GM21825 (cell line): ENCODE measurements at regions not wholly inside any gene's neighbourhood (a gene's known extent, or its start where the extent isn't known, plus 50 kb on each side); places are given as distances from the start of the nearest gene placed in this dataset.
"Not testable (repeated sequence)": the region's sequence is repeated elsewhere in the genome, so short reads cannot be mapped to it uniquely, and the experiment has no call there.

Experiments used
- ATAC-seq: cut with Tn5 transposase; IDR thresholded peaks from one replicate; pipeline ENCODE4 v1.9.1; 2021; ENCODE audit warnings: mild to moderate bottlenecking, moderate library complexity; ENCODE audit not compliant: unreplicated experiment

DNA sequence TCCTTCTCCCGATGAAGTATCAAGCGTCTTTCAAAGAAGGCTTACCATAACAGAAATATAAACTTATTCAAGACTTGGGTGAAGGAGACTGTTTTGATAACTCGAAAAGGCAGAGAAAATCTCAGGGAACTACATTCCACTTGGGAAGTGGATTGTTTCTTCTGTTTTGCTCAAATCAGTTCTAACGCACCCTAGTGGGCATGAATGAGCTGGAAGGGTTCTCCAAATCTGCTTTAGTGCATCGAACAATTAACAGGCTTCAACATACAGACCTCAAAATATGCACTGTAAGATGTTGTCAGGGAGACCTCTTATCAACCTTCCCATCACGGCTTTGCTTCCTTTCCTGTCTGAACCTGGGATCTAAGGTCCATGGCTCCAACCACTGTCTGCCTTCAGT lies 392.5 kb downstream of the CD83 start:
- ATAC-seq = no peak

DNA sequence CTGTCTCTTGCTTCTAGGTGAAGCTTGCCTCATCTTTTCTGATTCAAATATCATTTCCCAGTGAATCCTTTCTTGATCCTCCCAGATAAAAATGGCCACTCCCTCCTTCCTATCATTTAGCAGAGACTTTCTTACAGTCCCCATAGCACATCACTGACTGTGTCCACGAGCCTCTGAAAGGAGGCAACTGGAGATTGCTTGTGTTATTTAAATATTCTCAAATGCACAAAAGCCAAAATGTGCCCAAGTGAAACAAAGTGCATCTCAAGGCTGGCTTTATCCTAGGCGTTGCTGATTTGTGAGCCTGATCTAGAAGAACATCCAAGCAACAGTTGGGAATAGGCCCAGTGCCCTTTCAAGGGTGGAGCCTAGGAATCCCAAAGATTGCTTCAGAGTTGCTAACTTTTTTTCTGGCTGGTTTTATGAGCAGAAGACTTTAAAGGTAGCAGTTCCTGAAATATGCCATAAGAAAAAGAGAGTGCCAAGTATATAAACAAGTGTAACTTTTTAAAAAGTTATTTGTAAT lies 393.6 kb downstream of the CD83 start:
- ATAC-seq = no peak

DNA sequence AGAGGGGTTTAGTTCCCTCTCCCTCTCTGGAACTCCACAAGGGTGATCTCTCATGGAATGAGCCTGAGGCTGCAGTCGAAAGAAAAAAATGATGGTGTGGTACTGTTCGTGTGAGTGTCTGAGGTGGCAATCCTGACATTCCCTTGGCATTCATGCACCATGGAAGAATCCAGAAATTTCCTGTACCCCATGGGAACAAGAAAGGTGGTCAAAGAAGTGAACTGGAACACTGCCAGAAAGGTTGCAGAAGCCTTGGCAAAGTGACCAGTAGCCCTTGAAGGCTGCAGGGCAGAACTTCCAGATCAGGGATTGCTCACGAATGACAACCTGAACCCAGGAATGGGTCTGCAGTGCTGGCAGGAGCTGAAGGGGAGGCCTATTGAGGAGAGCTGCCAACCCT lies 394.7 kb downstream of the CD83 start:
- no peak for ATAC-seq

DNA sequence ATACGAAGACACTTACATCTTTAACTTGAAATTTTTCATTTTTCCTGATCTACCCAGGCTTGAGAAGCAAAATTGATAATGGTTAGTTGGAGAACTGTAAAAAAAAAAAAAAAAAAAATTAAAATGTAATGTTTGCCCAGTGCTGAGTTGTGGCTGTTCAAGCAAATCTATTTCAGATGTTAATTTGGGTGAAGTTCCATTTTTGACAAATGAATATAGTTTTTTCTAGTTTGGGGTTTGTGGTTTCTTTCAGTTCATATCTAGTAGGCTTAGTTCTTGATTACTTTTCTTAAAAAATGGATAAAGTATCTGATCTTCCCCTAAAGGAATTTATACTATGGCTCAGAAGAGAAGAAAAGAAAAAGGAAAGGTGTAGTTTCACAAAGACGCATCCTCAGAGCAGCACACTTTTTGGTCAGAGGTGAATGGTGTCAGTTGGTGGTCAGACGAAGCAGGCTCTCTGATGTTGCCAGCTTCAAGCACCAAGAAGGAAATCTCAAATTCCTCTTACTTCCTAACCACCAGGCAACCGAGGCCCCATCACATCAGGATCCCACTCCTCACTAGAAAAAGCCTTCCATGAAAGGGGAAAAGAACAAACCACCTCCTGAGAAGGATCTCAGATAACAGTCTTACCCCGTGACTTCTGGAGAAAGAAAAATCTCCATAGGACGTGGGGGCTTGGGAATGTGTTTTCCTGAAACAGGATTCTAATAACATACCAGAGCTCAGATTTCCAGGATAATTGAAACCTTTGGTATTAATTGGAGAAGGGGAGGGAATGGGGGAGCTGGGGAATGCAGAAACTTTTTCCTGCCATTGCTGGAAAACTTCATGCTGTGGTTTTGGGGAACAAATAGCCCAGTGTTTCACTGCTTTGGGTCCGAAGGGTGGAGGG lies 396.2 kb downstream of the CD83 start:
- ATAC-seq = no peak

DNA sequence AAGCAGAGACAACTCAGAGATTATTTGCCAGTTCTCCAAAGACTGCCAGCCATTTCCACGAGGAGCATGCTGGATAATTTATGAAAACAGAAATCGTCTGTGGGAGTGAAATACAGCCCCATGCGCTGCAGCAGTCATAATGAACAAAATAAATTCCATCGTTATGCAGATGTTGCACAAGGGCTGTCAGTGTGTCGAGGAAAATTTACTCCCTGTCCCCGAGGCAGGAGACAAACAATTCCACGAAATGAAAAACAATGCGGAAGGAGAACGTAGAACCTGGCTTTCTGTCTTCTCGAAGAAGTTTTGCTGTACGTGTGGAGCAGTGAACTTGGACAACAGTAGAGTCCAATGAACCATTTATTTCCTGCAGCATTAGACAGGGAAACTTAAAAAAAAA lies 399.4 kb downstream of the CD83 start:
- ATAC-seq = no peak

DNA sequence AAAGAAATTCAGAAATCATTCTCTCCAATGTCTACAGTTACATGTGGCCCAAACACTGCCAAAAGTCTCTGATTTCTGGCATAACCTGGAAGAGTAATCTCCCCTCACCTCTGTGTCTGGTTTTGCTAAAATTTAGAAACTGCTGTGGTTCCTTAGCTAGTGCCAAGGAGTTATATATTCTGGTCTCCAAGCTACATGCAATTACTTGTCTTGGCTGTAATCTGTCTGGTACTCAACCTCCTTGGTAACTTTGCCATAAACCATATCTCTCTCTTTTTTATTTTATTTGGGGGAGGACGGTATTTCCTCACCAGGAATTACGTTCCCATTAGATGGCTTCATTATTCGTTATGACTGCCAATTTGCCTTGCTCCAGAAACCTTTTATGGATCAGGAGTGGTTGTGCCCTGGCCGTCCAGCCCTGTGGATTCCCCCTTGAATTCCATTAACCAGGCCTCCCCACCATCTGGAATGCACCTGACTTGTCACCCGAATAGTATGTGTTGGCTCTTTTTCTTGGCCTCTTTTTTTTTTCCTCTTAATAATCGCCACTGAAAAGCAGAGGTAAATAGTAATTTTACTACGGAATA lies 400.0 kb downstream of the CD83 start:
- no peak for ATAC-seq

DNA sequence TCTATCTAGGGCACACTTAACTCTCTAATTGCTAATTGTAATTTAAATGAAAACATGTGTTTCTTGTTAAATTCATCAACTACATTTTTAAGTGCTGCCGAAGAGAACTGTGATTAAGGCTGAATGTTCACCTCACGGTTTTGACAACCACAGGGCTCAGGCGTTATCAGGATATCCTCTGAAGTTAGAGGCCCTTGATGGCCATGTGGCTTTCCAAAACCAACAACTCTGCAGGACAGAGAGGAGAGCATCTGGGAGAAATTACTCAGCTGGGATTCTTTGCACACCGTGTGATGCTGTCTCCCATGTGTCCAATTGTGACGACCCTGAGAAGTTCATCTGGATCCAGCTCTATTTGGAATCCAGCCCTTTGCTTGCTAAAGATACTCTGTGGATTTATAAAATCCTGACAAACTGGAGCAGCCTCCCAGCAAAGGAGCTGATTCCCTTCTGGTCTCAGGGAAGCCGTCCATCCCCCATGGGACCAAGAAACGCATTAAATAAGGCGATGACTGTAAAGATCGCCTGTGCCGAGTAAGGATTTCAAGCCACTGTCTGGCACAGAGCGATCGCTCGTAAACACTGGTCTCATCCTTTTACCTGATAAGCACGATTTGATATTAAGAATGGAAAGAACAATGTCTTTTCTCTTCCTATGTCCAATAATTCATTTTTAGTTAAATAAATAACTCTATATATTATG lies 401.1 kb downstream of the CD83 start:
- no peak for ATAC-seq

DNA sequence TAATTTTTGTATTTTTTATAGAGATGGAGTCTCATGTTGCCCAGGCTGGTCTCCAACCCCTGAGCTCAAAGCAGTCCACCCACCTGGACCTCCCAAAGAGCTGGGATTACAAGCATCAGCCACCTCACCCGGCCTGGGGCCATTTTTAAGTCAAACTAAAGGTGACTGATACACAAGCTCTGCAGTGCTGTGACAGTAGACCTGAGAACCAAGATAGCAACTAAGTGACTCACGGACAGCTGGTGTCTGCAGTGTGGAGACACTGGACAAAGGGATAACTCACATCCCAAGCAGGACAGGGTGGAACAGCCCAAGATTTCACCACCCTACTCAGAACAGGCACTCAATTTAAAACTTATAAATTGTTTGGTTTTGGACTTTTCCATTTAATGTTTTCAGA lies 402.5 kb downstream of the CD83 start:
- ATAC-seq = no peak

DNA sequence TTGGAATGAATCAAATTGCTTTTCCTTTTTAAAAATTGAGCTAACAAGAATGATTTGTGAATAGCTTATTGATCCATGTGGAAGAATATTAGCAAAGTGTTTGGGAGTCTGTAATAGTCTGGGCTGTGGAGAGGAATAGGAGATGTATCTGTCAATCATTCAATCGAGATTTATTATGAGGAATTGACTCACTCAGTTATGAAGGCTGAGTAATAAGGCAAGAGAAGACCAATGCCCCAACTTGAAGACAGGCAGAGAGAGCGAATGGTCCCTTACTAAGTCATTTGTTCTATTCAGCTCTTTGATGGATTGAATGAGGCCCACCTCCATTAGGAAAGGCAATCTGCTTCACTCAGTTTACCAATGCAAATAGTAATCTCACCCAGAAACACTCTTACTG lies 403.0 kb downstream of the CD83 start:
- no peak for ATAC-seq

DNA sequence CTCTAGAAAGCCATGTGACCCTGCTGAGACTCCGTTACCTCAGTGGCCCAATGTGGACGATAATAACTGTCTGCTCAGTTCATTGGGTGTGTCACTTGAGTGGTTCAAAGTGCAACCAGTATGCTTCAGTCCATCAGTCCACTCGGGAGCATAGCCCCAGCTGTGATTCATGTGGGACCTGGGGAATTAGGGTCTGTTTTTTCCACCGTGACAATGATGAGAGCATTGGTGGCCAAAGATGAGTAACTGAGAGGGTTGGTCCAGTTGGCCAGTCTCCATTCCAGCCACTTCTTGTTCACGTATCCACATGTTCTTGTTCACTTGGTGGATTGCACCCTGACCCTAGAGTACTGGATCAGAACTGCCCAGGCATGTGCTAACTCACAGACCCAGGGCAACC lies 403.6 kb downstream of the CD83 start:
- ATAC-seq = no peak

DNA sequence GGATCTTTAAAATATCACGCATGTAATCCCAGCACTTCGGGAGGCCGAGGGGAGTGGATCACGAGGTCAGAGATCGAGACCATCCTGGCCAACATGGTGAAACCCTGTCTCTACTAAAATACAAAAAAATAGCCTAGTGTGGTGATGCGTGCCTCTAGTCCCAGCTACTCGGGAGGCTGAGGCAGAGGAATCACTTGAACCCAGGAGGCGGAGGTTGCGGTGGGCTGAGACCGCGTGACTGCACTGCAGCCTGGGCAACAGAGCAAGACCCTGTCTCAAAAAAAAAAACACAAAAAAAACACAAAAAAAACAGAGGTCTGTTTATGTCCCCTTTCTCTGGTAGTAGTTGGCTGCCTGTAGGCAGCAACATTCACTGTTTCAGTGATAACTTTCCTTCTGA lies 404.3 kb downstream of the CD83 start:
- not testable (repeated sequence) for ATAC-seq

DNA sequence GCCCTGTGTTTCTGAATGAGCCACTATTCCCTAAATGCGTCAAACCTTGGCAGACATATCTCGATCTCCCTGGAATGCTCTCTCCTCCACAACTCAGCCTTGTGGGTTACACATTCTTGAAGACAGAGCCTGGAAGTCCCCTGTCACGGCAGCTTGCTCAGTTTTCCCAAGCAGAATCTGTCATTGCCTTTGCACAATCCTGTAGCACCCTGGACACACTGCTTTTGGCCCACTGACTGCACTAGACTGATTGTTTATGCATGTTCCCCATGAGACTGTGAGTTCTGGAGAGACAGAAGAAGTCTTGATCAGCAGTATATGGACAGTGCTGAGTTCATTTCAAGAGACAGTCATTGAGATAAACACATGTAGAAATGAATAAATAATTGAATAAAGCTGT lies 406.7 kb downstream of the CD83 start:
- ATAC-seq = no peak

DNA sequence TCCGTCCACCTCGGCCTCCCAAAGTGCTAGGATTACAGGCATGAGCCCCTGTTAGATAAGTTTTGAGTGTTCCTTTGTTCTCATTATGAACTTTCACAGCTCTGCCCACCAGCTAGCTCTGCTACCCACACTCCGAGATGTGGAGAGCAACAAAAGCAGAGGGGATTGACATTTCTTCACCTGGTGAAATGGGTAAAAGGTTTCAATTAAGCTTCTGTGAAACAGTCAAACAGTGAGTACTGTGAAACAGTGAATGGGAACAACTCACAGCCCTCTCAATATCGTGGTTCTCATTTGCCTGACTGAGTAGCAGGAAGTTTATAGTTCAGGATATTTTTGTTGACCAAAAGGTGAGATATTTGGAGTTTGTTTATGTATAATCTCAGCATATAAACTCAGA lies 412.8 kb downstream of the CD83 start:
- ATAC-seq = no peak

DNA sequence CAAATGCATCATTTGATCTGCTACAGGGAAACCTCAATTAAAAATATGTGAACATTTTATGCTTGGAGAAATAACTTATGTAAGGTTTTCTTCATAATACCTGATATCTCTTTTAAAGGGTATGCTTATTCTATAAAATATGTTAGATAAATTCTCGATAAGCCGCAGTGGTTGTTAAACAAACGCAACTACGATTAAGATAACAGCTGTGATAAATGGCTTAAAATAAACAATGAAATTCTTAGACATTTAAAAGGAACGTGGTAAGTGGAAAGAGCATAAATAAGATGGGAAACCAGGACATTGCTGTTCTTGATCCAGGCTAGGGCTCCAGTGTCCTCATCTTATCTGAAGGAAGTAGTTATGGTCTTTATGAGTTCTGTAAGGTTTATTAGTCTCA lies 415.9 kb downstream of the CD83 start:
- ATAC-seq = no peak

DNA sequence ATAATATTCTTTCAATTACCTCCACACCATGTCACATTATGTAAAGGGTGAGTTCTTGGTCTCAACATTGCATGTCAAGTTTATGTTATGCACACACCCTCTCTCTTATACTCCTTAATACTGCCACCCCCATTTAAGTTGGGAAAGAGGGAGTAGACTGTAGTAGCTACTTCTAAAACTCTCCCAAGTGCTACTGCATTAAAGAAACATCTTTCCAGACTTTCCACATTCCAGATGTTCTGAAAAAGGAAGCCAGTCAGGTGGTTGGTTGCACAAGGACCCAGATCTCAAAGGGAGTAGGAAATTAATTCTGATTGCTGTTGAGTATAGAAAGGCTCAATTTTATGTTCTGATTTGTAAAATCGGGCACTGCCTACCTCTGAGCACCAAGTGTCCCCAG lies 419.5 kb downstream of the CD83 start:
- no peak for ATAC-seq

DNA sequence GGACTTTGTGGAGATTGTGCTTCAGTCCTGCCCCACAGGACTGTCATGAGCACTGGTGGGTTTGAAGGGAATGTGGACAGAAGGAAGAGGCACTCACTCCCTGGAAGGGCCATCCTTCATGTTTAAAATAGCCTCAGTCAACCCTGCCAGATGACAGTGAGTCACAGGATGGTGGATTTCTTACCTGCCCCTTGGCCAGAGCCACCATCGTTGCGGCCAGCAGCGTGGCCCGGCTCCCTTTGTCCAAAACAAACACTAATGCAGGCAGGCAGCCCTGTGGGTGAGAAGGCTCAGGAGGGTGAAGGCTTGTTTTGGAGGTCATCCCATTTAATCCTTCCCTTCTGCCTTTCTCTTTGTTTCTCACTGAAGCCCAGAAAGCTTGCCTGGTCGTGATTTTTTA lies 422.7 kb downstream of the CD83 start:
- ATAC-seq = no peak

DNA sequence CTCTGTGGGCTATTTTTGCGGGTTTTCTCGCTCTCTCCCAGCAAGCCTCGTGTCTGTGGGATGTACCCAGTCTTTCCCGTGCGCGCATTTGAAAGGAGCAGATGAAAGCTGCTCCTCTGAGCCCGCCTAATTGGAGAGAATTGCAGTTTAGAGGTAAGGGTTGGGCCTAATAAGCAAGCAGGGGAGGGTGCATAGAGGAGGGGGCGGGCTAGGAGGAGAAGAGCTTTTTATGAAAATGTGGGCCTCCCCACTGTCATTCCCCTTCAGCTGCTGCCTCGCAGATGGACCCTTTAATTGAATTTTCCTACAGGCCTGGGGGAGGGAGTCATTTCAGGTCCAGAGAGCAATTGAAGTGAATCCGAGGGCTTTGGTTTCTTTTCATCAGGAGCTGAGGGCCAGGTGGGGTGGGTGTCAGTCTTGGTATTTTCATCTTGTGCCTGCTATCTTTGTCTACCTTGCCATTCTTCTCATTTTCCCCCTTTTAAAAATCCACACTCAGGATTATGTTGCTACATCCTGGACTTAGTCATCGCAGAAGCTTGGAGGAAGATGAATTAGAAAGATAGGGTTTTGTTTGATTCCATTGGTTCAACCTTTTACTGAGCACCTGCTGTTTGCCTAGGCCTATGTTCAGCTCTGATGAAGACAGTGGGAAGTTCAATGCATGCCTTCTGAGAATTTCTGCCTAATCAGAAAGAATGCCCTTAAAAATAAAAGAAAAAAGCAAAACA lies 423.4 kb downstream of the CD83 start:
- ATAC-seq = no peak

DNA sequence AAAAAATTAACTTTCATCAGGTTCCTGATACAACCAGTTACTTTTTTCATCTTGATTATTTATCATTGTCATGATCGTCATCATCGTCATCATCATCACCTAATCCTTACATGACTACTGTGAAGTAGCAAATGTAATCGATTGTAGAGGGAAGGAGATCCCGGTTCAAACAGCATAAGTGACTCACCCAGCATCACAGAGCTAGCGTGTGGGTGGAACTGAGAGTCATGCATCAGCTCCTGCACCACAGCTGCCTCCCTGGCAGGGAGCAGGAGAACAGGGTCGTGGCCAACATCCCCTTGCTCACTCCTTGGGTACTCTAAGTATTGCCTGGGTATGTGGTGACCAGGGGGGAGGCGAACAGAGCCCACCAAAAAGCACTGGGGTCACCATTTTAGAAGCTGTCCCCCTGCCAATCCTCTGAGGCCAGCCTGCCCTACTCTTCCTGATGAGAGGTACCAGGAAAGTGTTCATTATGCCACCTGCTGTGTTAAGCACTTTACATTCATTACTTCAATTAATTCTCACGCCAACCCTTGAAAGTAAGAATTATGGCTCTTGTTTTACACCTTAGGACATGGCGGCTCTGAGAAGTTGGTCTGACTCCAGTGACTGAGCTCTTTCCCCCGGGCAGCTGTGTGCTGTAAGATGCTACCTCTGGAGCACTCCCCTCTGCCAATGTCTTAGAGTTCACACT lies 425.2 kb downstream of the CD83 start:
- peak; percentile 77 for ATAC-seq

DNA sequence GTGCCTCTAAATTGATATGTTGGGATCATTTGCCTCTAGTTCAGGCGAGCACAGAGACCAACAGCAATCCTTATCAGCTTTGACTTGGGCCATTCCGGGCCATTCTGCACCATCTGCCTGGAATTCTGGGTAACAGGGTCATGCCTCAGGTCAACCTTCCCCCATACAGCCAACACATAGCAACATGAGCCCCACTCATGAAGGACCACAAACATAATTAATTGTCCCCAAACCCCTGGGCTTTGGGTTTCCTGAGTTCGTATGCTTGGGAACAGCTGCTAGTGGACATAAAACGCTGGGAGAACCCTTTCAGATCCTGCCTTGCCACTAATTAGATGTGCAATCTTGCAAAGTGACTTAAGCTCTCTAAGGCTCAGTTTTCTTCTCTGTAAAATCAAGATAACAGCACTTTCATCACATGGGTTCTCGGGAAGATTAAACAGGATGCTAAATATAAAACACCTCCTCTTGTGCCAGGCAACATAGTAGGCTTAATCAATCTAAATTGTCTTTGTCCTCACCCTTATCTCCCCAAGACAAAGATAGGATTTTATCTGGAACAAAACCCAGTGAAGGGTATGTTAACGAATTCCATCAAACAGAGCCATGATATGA lies 426.5 kb downstream of the CD83 start:
- ATAC-seq = no peak

DNA sequence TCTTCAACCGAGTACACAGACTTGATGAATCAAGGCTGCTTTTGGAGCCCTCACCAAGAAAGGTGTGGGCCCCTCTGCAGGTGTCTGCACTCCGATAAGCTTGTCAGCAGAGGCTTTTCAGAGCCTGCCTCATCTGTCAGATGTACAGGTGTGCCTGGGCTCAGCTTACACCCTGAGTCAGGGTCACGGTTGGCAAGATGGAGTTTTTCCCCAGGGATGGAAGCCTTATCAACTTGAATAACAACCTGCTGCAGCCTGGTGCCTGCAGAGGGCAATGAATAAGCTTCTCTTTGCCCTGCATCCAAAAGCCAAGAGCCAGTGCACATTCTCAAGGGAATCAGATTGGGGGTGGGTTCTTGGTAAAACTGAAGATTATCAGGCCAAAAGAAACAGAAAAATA lies 427.1 kb downstream of the CD83 start:
- no peak for ATAC-seq
